Duodenal mucosa (tissue), 2 donors: ENCODE measurements at regions not wholly inside any gene's neighbourhood (a gene's known extent, or its start where the extent isn't known, plus 50 kb on each side); places are given as distances from the start of the nearest gene placed in this dataset.

ENCODE experiments used
- H3K27ac ChIP-seq: one replicate; pipeline ENCODE4 v1.7.0; 2013; ENCODE audit warnings: low read depth, low read length
- H3K27me3 ChIP-seq, 2 donors: one replicate each; pipeline ENCODE4 v1.7.0; 2013; ENCODE audit warnings: low read length in 2 of 2, control low read depth in 1 of 2; ENCODE audit not compliant: insufficient read depth in 2 of 2, control insufficient read depth in 1 of 2
- H3K36me3 ChIP-seq, 2 donors: one replicate each; pipeline ENCODE4 v1.7.0; 2013; ENCODE audit warnings: low read length in 2 of 2, control low read depth in 1 of 2; ENCODE audit not compliant: insufficient read depth in 2 of 2, control insufficient read depth in 1 of 2
- H3K4me1 ChIP-seq, 2 donors: one replicate each; pipeline ENCODE4 v1.7.0; 2013; ENCODE audit warnings: low read length in 2 of 2, control low read depth in 1 of 2; ENCODE audit not compliant: insufficient read depth in 2 of 2, control insufficient read depth in 1 of 2
- H3K4me3 ChIP-seq, 2 donors: one replicate each; pipeline ENCODE4 v1.7.0; 2013; ENCODE audit warnings: low read length in 2 of 2, low read depth in 1 of 2
- H3K9ac ChIP-seq, 2 donors: one replicate each; pipeline ENCODE4 v1.7.0; 2013; ENCODE audit warnings: low read length in 2 of 2, low read depth in 1 of 2
- H3K9me3 ChIP-seq, 2 donors: one replicate each; pipeline ENCODE4 v1.7.0; 2013; ENCODE audit warnings: low read length in 2 of 2, control low read depth in 1 of 2; ENCODE audit not compliant: control insufficient read depth in 1 of 2

GRCh38 chr4:24453951-24454350, 130.4 kb downstream of the DHX15 start:
- Histone ChIP-seq H3K27ac (no peak overlapping the region), H3K4me3 (no peak overlapping the region), H3K36me3 (no peaks in the 10 kb centered on the region), H3K27me3 (no peaks in the 10 kb centered on the region), H3K9ac (no peak overlapping the region), H3K9me3 (no peaks in the 10 kb centered on the region), H3K4me1 (no peaks in the 10 kb centered on the region)

GRCh38 chr4:24451870-24452269, 132.5 kb downstream of the DHX15 start:
- Histone ChIP-seq H3K9me3 (no peaks in the 10 kb centered on the region), H3K4me1 (no peaks in the 10 kb centered on the region), H3K27me3 (peaks cover 0 to 3% of the 10 kb centered on the region in 2 donors), H3K9ac (no peak overlapping the region), H3K4me3 (no peak overlapping the region), H3K36me3 (no peaks in the 10 kb centered on the region), H3K27ac (no peak overlapping the region)

GRCh38 chr4:24443200-24443599, 141.2 kb downstream of the DHX15 start:
- no peaks in the 10 kb centered on the region for H3K9me3 ChIP-seq
- H3K4me1 ChIP-seq, result no peaks in the 10 kb centered on the region
- peaks cover 0 to 3% of the 10 kb centered on the region in 2 donors for H3K27me3 ChIP-seq
- no peak overlapping the region for H3K9ac ChIP-seq
- H3K36me3 ChIP-seq, result no peaks in the 10 kb centered on the region
- no peak overlapping the region for H3K27ac ChIP-seq
- no peak overlapping the region for H3K4me3 ChIP-seq

- H3K9ac ChIP-seq, result no peak overlapping the region
- H3K27ac ChIP-seq, result no peak overlapping the region
- H3K4me1 ChIP-seq, result no peaks in the 10 kb centered on the region
- H3K36me3 ChIP-seq, result no peaks in the 10 kb centered on the region
- H3K27me3 ChIP-seq, result no peaks in the 10 kb centered on the region
- no peaks in the 10 kb centered on the region for H3K9me3 ChIP-seq
- H3K4me3 ChIP-seq, result no peak overlapping the region
Observed at GRCh38 chr4:24440765-24441164, 143.6 kb downstream of the DHX15 start.

- peaks cover 0 to 4% of the 10 kb centered on the region in 2 donors for H3K27me3 ChIP-seq
- H3K9ac ChIP-seq, result no peak overlapping the region
- H3K9me3 ChIP-seq, result no peaks in the 10 kb centered on the region
- H3K4me1 ChIP-seq, result no peaks in the 10 kb centered on the region
- no peak overlapping the region for H3K4me3 ChIP-seq
- no peaks in the 10 kb centered on the region for H3K36me3 ChIP-seq
- H3K27ac ChIP-seq, result no peak overlapping the region
Observed at GRCh38 chr4:24434241-24434640, 150.1 kb downstream of the DHX15 start.

GRCh38 chr4:24433515-24434214, 150.7 kb downstream of the DHX15 start:
- H3K4me3 ChIP-seq, result no peak overlapping the region
- no peaks in the 10 kb centered on the region for H3K36me3 ChIP-seq
- H3K9me3 ChIP-seq, result no peaks in the 10 kb centered on the region
- H3K9ac ChIP-seq, result no peak overlapping the region
- no peaks in the 10 kb centered on the region for H3K4me1 ChIP-seq
- H3K27me3 ChIP-seq, result peaks cover 0 to 4% of the 10 kb centered on the region in 2 donors
- H3K27ac ChIP-seq, result no peak overlapping the region

- Histone ChIP-seq H3K27ac (no peak overlapping the region), H3K27me3 (no peaks in the 10 kb centered on the region), H3K9me3 (no peaks in the 10 kb centered on the region)
Observed at GRCh38 chr4:24428850-24429249, 155.5 kb downstream of the DHX15 start.

GRCh38 chr4:24426557-24426956, 157.8 kb downstream of the DHX15 start:
- Histone ChIP-seq H3K4me1 (no peaks in the 10 kb centered on the region), H3K9ac (no peak overlapping the region), H3K27ac (no peak overlapping the region), H3K36me3 (no peaks in the 10 kb centered on the region), H3K9me3 (no peaks in the 10 kb centered on the region), H3K27me3 (no peaks in the 10 kb centered on the region), H3K4me3 (no peak overlapping the region)

More at GRCh38 chr4:24428850-24429249, 155.5 kb downstream of the DHX15 start:
- Histone ChIP-seq H3K9ac (no peak overlapping the region), H3K4me3 (no peak overlapping the region), H3K36me3 (no peaks in the 10 kb centered on the region), H3K4me1 (no peaks in the 10 kb centered on the region)

GRCh38 chr4:24425863-24426262, 158.5 kb downstream of the DHX15 start:
- H3K4me1 ChIP-seq, result no peaks in the 10 kb centered on the region
- H3K4me3 ChIP-seq, result no peak overlapping the region
- H3K9ac ChIP-seq, result no peak overlapping the region
- H3K36me3 ChIP-seq, result no peaks in the 10 kb centered on the region
- H3K27ac ChIP-seq, result no peak overlapping the region
- no peaks in the 10 kb centered on the region for H3K27me3 ChIP-seq
- no peaks in the 10 kb centered on the region for H3K9me3 ChIP-seq

- Histone ChIP-seq H3K9ac (no peak overlapping the region), H3K4me3 (no peak overlapping the region), H3K27ac (no peak overlapping the region), H3K4me1 (no peaks in the 10 kb centered on the region), H3K9me3 (no peaks in the 10 kb centered on the region), H3K27me3 (no peaks in the 10 kb centered on the region), H3K36me3 (no peaks in the 10 kb centered on the region)
Observed at GRCh38 chr4:24423670-24424069, 160.7 kb downstream of the DHX15 start.
